Nephron progenitor cell (in vitro differentiated cells): ENCODE measurements at regions not wholly inside any gene's neighbourhood (a gene's known extent, or its start where the extent isn't known, plus 50 kb on each side); places are given as distances from the start of the nearest gene placed in this dataset.

Experiments used
- DNase-seq: peaks from one replicate; pipeline ENCODE4 v3.0.0; 2021
- H3K27ac Mint-ChIP-seq: 2 replicates; pipeline ENCODE4 v1.8.0; 2021; ENCODE audit warnings: mild to moderate bottlenecking, moderate library complexity, mixed read lengths
- H3K27me3 Mint-ChIP-seq: 2 replicates; pipeline ENCODE4 v1.8.0; 2021; ENCODE audit warnings: mild to moderate bottlenecking, low read depth, mixed read lengths; ENCODE audit not compliant: poor library complexity
- H3K36me3 Mint-ChIP-seq: 2 replicates; pipeline ENCODE4 v1.8.0; 2021; ENCODE audit warnings: low read depth, mixed read lengths
- H3K4me1 Mint-ChIP-seq: 2 replicates; pipeline ENCODE4 v1.8.0; 2021; ENCODE audit warnings: mixed read lengths
- H3K4me3 Mint-ChIP-seq: 2 replicates; pipeline ENCODE4 v1.8.0; 2021; ENCODE audit warnings: mild to moderate bottlenecking, moderate library complexity, mixed read lengths
- H3K9me3 Mint-ChIP-seq: 2 replicates; pipeline ENCODE4 v1.8.0; 2021; ENCODE audit warnings: mild to moderate bottlenecking, moderate library complexity, mixed read lengths
- CTCF ChIP-seq: fragments of 200-600 bp; sonication (generic); IDR thresholded peaks from 2 replicates; pipeline ENCODE4 v1.5.0; 2021; ENCODE audit warnings: antibody characterized with exemption

- Mint-ChIP-seq H3K4me1 (peaks cover 6% of the 10 kb centered on the region), H3K27ac (no peak overlapping the region), H3K4me3 (no peak overlapping the region), H3K36me3 (no peaks in the 10 kb centered on the region), H3K9me3 (no peaks in the 10 kb centered on the region), H3K27me3 (no peaks in the 10 kb centered on the region)
- no peak for TF ChIP-seq CTCF
- DNase-seq = no peak
Measured at GRCh38 chr13:61151062-61151461, 264.6 kb downstream of the PCDH20 start.

- Mint-ChIP-seq H3K36me3 (no peaks in the 10 kb centered on the region), H3K4me3 (no peak overlapping the region), H3K27ac (no peak overlapping the region), H3K9me3 (no peaks in the 10 kb centered on the region), H3K4me1 (peaks cover 6% of the 10 kb centered on the region), H3K27me3 (no peaks in the 10 kb centered on the region)
- no peak for DNase-seq
- no peak for TF ChIP-seq CTCF
Measured at GRCh38 chr13:61149331-61149730, 266.3 kb downstream of the PCDH20 start.

- no peak overlapping the region for H3K4me3 Mint-ChIP-seq
- no peak for DNase-seq
- no peaks in the 10 kb centered on the region for H3K36me3 Mint-ChIP-seq
- no peaks in the 10 kb centered on the region for H3K27me3 Mint-ChIP-seq
- H3K4me1 Mint-ChIP-seq = peaks cover 6% of the 10 kb centered on the region
- TF ChIP-seq CTCF = no peak
- no peak overlapping the region for H3K27ac Mint-ChIP-seq
- no peaks in the 10 kb centered on the region for H3K9me3 Mint-ChIP-seq
Measured at GRCh38 chr13:61148691-61149315, 266.8 kb downstream of the PCDH20 start.

- Mint-ChIP-seq H3K9me3 (no peaks in the 10 kb centered on the region), H3K4me1 (peaks cover 6% of the 10 kb centered on the region), H3K4me3 (no peak overlapping the region), H3K27me3 (no peaks in the 10 kb centered on the region), H3K36me3 (no peaks in the 10 kb centered on the region), H3K27ac (no peak overlapping the region)
- no peak for TF ChIP-seq CTCF
- DNase-seq = no peak
Measured at GRCh38 chr13:61148211-61148610, 267.4 kb downstream of the PCDH20 start.

GRCh38 chr13:61146571-61146970, 269.1 kb downstream of the PCDH20 start:
- H3K27ac Mint-ChIP-seq = no peak overlapping the region
- no peaks in the 10 kb centered on the region for H3K36me3 Mint-ChIP-seq
- H3K27me3 Mint-ChIP-seq = no peaks in the 10 kb centered on the region
- H3K9me3 Mint-ChIP-seq = no peaks in the 10 kb centered on the region
- TF ChIP-seq CTCF = no peak
- no peak for DNase-seq
- H3K4me1 Mint-ChIP-seq = peaks cover 6% of the 10 kb centered on the region
- H3K4me3 Mint-ChIP-seq = no peak overlapping the region

GRCh38 chr13:61146158-61146557, 269.5 kb downstream of the PCDH20 start:
- Mint-ChIP-seq H3K9me3 (no peaks in the 10 kb centered on the region), H3K27me3 (no peaks in the 10 kb centered on the region), H3K36me3 (no peaks in the 10 kb centered on the region), H3K4me1 (peaks cover 6% of the 10 kb centered on the region), H3K27ac (no peak overlapping the region), H3K4me3 (no peak overlapping the region)
- no peak for TF ChIP-seq CTCF
- no peak for DNase-seq
